ENCODE measurements at regions not wholly inside any gene's neighbourhood (a gene's known extent, or its start where the extent isn't known, plus 50 kb on each side); places are given as distances from the start of the nearest gene placed in this dataset.
"Not testable (repeated sequence)": the region's sequence is repeated elsewhere in the genome, so short reads cannot be mapped to it uniquely, and the experiment has no call there.

DNA sequence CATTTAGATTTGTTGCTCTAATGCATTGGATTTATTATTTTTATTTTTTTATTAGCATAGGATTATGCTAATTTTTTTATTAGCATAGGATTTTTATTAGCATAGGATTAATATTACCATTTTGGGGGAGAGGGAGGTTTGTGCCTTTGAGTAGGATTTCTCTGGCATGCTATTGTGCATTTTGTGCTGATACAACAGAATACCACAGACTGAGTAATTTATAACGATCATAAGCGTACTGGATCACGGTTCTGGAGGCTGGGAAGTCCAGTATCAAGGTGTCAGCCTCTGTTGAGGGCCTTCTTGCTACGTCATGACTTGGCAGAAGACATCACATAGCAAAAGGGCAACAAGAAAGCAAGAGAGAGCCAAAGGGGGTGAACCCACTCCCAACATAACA lies 187.5 kb downstream of the XPNPEP1 start:
- H3K27me3 Mint-ChIP-seq, result no peaks in the 10 kb centered on the region
- no peak overlapping the region for H3K27ac Mint-ChIP-seq
- DNase-seq, result no peak
- no peaks in the 10 kb centered on the region for H3K4me1 Mint-ChIP-seq
- no peak for ATAC-seq (ENCODE audit: low read depth)
- ChIA-PET POLR2A (no interaction called here), CTCF (no interaction called here)
- TF ChIP-seq CTCF (IDR thresholded peaks at IDR 0.05), result no peak
- intact Hi-C loops (cut with micrococcal nuclease), result no loop called here
- no peaks in the 10 kb centered on the region for H3K36me3 Mint-ChIP-seq (ENCODE audit: low read depth)
- no peak overlapping the region for H3K4me3 Mint-ChIP-seq
- peaks cover 2% of the 10 kb centered on the region for H3K9me3 Mint-ChIP-seq

DNA sequence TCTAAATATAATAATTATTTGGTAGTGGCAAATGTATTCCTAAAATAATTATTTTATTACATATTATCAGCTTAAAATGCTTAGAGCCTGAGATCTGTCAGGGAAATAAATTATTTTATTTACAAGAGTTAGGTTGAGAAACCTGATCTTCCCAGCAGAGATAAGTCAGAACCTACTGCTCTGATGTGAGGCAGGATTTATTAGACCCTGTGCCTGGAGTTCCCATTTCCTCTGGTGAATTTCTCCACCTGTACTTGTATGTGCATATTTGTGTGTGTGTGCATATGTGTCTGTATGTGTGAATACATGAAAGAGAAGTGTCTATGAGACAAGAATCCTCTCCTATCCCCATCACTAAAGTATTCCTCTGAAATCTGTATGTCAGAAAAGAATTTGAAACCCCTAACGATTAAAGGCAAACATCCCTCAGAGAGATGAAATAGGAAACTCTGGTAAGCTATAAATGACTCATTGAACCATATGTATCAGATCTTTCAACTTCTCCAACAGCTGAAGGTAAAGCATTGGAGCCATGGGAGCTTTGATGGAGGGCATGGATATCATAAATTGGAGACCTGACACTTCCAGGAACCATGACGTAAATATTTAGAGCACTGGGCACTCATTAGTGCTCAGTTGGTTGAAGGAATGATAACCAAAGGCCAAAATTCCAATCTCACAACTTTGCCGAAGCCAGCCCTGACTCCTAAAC lies 190.9 kb downstream of the XPNPEP1 start:
- intact Hi-C loops (cut with micrococcal nuclease), result no loop called here

DNA sequence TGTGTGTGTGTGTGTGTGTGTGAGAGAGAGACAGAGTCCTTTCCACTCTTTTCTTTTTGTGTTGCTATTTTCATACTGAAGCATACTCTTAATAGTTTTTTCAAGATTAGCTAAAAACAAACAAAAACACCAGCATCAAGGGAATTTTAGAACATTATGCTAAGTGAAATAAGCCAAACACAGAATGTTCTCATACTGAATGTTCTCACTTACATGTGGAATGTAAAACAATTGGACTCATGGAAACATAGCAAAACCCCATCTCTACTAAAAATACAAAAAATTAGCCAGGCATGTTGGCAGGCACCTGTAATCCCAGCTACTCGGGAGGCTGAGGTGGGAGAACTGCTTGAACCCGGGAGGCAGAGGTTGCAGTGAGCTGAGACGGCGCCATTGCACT lies 193.4 kb downstream of the XPNPEP1 start:
- H3K4me3 Mint-ChIP-seq; CTCF ChIA-PET; H3K9me3 Mint-ChIP-seq; DNase-seq; intact Hi-C loops (cut with micrococcal nuclease); H3K27ac Mint-ChIP-seq; POLR2A ChIA-PET; H3K27me3 Mint-ChIP-seq; ATAC-seq (ENCODE audit: low read depth); H3K36me3 Mint-ChIP-seq (ENCODE audit: low read depth); H3K4me1 Mint-ChIP-seq: not testable (repeated sequence)

More for the DNA sequence above, 190.9 kb downstream of the XPNPEP1 start:
- Mint-ChIP-seq H3K36me3 (ENCODE audit: low read depth) (no peaks in the 10 kb centered on the region), H3K4me3 (no peak overlapping the region), H3K27ac (no peak overlapping the region), H3K4me1 (no peaks in the 10 kb centered on the region), H3K27me3 (no peaks in the 10 kb centered on the region), H3K9me3 (peaks cover 2% of the 10 kb centered on the region)
- ChIA-PET CTCF (no interaction called here), POLR2A (no interaction called here)
- DNase-seq (no peak), ATAC-seq (ENCODE audit: low read depth) (no peak)
- TF ChIP-seq CTCF (IDR thresholded peaks at IDR 0.05), result no peak

DNA sequence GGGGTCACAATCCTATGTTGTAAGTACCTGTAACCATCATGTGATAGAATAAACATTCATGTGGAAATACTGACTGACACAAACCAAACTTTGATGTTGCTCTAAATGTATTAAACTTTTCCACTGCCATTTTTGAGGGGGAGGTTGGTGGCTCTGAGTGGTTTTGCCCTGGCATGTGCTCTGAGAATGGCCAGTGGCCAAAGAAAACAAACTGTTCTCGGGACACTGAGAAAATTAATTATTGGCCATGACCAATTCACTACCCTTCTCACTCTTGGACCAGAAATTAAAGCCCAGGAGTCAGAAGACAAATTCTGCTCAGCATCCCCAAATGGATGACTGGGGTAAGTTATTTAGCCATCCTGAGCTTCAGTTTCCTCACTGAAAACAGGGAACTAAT lies 195.9 kb downstream of the XPNPEP1 start:
- CTCF ChIA-PET, result no interaction called here
- Mint-ChIP-seq H3K27me3 (no peaks in the 10 kb centered on the region), H3K4me3 (no peak overlapping the region), H3K27ac (no peak overlapping the region), H3K4me1 (no peaks in the 10 kb centered on the region), H3K9me3 (peaks cover 2% of the 10 kb centered on the region), H3K36me3 (ENCODE audit: low read depth) (no peaks in the 10 kb centered on the region)
- DNase-seq, result no peak
- no peak for ATAC-seq (ENCODE audit: low read depth)
- no peak for TF ChIP-seq CTCF (IDR thresholded peaks at IDR 0.05)
- POLR2A ChIA-PET, result no interaction called here
- intact Hi-C loops (cut with micrococcal nuclease), result no loop called here

DNA sequence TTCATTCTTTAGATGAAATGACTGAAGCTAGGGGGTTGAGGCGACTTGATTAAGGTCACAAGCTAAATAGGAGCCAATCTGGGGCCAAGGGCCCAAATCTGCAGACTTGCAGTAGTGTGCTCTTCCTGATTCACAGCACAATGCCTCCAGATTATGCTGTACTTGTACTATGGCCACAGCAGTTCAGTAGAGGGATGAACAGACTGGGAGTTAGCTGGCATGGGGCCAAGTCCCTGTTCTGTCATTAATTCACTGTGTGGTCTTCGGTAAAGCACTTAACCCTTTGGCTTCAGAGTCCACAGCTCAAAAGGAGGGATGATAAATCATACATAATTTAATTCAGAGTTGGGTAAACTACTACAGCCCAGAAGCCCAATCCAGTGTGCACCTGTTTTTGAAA lies 196.8 kb downstream of the XPNPEP1 start:
- DNase-seq, result no peak
- Mint-ChIP-seq H3K4me3 (no peak overlapping the region), H3K4me1 (no peaks in the 10 kb centered on the region), H3K27me3 (no peaks in the 10 kb centered on the region), H3K36me3 (ENCODE audit: low read depth) (no peaks in the 10 kb centered on the region), H3K27ac (no peak overlapping the region), H3K9me3 (no peaks in the 10 kb centered on the region)
- ChIA-PET CTCF (no interaction called here), POLR2A (no interaction called here)
- intact Hi-C loops (cut with micrococcal nuclease), result no loop called here
- TF ChIP-seq CTCF (IDR thresholded peaks at IDR 0.05), result no peak
- ATAC-seq (ENCODE audit: low read depth), result no peak

GRCh38 chr10:109723305-109723704 lies 200.0 kb downstream of the XPNPEP1 start:
- Mint-ChIP-seq H3K27ac (no peak overlapping the region), H3K4me1 (no peaks in the 10 kb centered on the region), H3K27me3 (no peaks in the 10 kb centered on the region), H3K36me3 (ENCODE audit: low read depth) (no peaks in the 10 kb centered on the region), H3K9me3 (no peaks in the 10 kb centered on the region), H3K4me3 (no peak overlapping the region)
- ATAC-seq (ENCODE audit: low read depth) (no peak), DNase-seq (no peak)
- intact Hi-C loops (cut with micrococcal nuclease), result no loop called here
- TF ChIP-seq CTCF (IDR thresholded peaks at IDR 0.05), result no peak
- ChIA-PET POLR2A (no interaction called here), CTCF (no interaction called here)
